H1 (cell line): ENCODE measurements at regions not wholly inside any gene's neighbourhood (a gene's known extent, or its start where the extent isn't known, plus 50 kb on each side); places are given as distances from the start of the nearest gene placed in this dataset.

Experiments used
- EP300 ChIP-seq, 2 experiments: IDR thresholded peaks; 1 replicate in 1 of 2; 2 replicates in 1 of 2; pipeline ENCODE4 v1.6.1; 2011 to 2012; ENCODE audit warnings: low read depth in 2 of 2, low read length in 2 of 2, mild to moderate bottlenecking in 2 of 2, borderline replicate concordance in 1 of 2, inconsistent platforms in 1 of 2, moderate library complexity in 1 of 2
- EZH2 ChIP-seq: fragments of 200-600 bp; sonication (generic); IDR thresholded peaks from 2 replicates; pipeline ENCODE4 v1.7.1; 2012; ENCODE audit warnings: low read depth, mild to moderate bottlenecking, moderate library complexity, low read length, inconsistent platforms; ENCODE audit not compliant: severe bottlenecking
- KDM1A ChIP-seq: fragments of 200-600, 300-600 bp; sonication (generic); IDR thresholded peaks from 2 replicates; pipeline ENCODE4 v1.7.1; 2016; ENCODE audit warnings: mild to moderate bottlenecking, low read length, borderline replicate concordance
- TF ChIP-seq, protein P1 (sequence below), 3 experiments: IDR thresholded peaks; 1 replicate in 2 of 3; 2 replicates in 1 of 3; pipeline versions ENCODE4 v1.5.1 to v1.6.1; 2011; ENCODE audit warnings: low read length in 3 of 3, mild to moderate bottlenecking in 3 of 3, inconsistent platforms in 2 of 3, low read depth in 1 of 3, moderate library complexity in 1 of 3; ENCODE audit not compliant: insufficient read depth in 1 of 3; ENCODE audit errors: control extremely low read depth in 1 of 3

DNA sequence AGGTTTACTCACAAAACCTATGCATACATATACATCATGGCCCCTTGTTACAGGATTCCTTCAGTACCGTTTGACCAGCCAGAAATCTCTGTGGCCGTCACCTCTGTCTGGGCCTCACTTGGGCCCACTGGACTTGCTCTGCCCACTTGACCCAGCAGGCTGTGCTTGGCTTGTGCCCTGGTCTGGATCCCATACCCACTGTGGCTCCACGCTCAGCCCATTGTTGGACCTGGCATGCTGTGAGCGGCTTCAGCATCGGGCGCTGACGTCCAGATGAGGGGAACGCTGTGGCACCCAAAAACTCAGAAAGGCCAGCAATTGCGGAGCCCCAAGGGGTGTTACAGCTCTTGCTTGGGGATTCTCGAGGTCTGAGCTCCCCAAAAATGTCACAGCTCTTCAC lies 733.6 kb downstream of the PLOD2 start:
- no peak for TF ChIP-seq KDM1A
- TF ChIP-seq EZH2, result no peak
- TF ChIP-seq, protein P1, sequence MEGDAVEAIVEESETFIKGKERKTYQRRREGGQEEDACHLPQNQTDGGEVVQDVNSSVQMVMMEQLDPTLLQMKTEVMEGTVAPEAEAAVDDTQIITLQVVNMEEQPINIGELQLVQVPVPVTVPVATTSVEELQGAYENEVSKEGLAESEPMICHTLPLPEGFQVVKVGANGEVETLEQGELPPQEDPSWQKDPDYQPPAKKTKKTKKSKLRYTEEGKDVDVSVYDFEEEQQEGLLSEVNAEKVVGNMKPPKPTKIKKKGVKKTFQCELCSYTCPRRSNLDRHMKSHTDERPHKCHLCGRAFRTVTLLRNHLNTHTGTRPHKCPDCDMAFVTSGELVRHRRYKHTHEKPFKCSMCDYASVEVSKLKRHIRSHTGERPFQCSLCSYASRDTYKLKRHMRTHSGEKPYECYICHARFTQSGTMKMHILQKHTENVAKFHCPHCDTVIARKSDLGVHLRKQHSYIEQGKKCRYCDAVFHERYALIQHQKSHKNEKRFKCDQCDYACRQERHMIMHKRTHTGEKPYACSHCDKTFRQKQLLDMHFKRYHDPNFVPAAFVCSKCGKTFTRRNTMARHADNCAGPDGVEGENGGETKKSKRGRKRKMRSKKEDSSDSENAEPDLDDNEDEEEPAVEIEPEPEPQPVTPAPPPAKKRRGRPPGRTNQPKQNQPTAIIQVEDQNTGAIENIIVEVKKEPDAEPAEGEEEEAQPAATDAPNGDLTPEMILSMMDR (IDR thresholded peaks at IDR 0.05; ENCODE audit: control extremely low read depth in 1 of 3, insufficient read depth in 1 of 3, low read depth in 1 of 3, low read length in 3 of 3), result no peak
- TF ChIP-seq EP300 (IDR thresholded peaks at IDR 0.05; ENCODE audit: borderline replicate concordance in 1 of 2, low read depth in 2 of 2, low read length in 2 of 2), result no peak
